HEK293 (cell line): ENCODE measurements at regions not wholly inside any gene's neighbourhood (a gene's known extent, or its start where the extent isn't known, plus 50 kb on each side); places are given as distances from the start of the nearest gene placed in this dataset.

ENCODE experiments used
- BCL11A ChIP-seq: fragments of 450-650 bp; formaldehyde crosslinking; IDR thresholded peaks from 2 replicates; pipeline ENCODE4 v1.5.1; 2016; ENCODE audit warnings: low read depth, missing biosample characterization, missing genetic modification characterization
- SALL2 ChIP-seq: fragments of 450-650 bp; formaldehyde crosslinking; IDR thresholded peaks from 2 replicates; pipeline ENCODE4 v1.5.0; 2017; ENCODE audit warnings: missing biosample characterization, mild to moderate bottlenecking, missing genetic modification characterization, borderline replicate concordance

GRCh38 chr2:217660423-217660822 is 342.4 kb downstream of the TNS1 start:
- TF ChIP-seq SALL2 (no peak), BCL11A (no peak)
